HG02938 (cell line): ENCODE measurements at regions not wholly inside any gene's neighbourhood (a gene's known extent, or its start where the extent isn't known, plus 50 kb on each side); places are given as distances from the start of the nearest gene placed in this dataset.
"Not testable (repeated sequence)": the region's sequence is repeated elsewhere in the genome, so short reads cannot be mapped to it uniquely, and the experiment has no call there.

Source experiments
- ATAC-seq: cut with Tn5 transposase; IDR thresholded peaks from one replicate; pipeline ENCODE4 v1.9.1; 2021; ENCODE audit warnings: mild to moderate bottlenecking, moderate library complexity; ENCODE audit not compliant: unreplicated experiment

DNA sequence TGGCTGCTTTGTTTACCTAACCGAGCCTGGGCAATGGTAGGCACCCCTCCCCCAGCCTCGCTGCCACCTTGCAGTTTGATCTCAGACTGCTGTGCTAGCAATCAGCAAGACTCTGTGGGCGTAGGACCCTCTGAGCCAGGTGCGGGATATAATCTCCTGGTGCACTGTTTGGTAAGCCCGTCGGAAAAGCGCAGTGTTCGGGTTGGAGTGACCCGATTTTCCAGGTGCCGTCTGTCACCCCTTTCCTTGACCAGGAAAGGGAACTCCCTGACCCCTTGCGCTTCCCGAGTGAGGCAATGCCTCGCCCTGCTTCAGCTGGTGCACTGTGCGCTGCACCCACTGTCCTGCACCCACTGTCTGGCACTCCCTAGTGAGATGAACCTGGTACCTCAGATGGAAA, 482.2 kb upstream of the SMC2 start:
- not testable (repeated sequence) for ATAC-seq

DNA sequence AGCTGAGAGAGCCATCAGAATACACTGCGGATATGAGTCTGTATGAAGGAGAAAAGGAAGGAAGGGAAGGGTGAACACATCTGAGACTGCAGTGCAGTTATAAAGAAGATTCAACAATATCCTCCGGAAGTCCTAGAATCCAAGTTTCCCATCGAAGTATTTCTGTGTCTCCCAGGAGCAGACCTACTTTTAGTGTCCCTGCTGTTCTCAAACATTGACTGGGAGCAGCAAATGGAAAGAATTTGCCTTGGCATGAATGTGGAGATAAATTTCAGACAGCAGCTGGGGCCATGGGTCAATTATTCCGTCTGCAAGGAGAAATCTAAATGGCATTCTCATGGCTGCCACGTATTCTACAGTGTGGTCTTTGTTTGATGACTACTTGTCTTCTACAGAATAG, 478.1 kb upstream of the SMC2 start:
- ATAC-seq, result no peak

DNA sequence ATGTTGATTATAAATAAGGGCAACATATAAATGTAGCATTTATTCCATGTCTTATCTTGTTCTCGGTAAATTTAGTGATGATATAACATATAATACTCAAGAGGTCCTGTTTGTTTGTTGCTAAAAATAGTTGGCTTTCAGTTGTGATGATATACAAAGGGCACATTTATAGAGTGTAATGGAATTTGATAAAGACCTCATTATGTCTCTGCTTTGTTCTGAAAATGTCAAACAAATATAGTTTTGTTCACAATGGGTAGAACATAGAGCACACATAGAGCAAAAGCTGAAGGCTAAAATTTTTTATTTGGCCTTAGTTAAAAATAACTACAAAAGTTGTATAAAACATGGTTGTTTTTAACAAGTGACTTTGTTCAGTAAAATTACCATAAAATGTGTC, 477.1 kb upstream of the SMC2 start:
- ATAC-seq, result no peak

DNA sequence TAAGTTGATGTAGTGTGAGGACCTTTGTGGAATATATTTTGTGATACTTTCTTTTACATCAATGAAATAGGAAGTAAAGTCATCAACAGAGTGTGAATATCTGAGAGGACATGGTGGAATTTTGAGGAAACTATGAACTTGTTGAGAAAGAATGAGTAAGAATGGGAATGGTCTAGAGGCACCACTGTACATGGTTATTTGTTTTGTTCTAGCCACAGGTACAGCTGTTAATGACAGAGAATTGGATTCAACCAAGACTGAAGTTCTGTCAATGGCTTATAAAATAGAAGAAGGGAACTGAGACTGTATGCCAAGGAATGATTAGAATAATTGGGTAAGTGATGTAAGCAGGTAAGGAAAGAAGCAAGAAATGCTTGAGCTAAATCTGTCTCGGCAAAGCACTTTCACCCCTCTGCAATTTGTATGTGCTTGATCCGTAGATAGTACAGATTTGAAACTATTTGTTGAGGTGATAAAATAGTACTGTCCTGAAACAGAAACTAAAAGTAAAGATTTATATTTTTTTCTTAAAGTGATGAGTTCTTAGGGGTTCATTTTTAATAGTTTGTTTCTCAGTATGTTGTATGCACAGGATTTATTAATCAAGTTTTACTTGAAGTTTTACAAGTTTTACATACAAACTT, 468.8 kb upstream of the SMC2 start:
- no peak for ATAC-seq

DNA sequence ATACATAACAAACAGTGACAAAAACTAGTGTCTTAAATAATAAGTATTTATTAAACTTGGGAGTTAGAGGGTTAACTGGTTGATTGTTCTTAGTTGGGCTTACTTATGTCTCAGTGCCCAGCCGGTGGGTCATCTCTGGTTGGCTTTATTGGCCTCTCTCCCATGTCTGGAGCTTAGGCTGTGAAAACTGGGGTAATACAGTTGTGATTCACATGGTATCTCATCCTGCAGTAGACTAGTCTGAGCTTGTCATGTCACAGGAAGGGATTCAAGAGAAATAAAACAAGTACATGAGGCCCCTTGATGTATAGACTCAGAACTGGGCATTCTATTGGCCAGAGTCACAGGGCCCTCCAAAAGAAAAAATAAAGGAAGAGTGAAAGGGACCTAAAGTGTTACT, 466.4 kb upstream of the SMC2 start:
- ATAC-seq, result no peak

DNA sequence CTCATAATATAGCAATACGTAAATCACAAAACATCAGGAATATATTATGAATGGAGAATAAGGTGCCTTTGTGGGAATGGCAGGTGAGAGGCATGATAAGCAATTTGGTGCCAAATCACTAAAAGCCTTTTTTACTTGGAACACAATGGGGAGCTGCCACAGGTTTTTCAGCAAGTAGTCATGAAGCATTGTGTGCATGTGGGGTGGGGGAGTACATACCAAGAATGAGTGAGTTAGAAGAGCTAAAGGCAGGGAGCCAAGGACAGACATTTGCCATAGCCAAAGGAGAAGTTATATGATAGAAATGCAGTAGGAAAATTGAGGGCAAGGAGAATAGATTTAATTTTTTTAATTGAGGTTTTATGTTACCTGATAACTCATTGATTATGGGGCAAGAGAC, 445.0 kb upstream of the SMC2 start:
- ATAC-seq, result no peak

DNA sequence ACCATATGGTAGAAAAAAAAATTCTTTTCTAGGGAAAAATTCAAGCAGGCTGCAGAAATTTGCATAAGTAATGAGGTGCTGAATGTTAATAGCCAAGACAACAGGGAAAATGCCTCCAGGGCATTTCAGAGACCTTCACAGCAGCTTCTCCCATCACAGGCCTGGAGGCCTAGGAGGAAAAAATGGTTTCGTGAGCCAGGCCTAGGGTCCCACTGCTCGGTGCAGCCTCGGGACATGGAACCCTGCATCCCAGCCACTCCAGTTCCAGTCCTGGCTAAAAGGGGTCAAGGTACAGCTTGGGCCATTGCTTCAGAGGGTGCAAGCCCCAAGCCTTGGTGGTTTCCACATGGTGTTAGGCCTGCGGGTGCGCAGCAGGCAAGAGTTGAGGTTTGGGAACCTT, 436.0 kb upstream of the SMC2 start:
- ATAC-seq, result no peak

DNA sequence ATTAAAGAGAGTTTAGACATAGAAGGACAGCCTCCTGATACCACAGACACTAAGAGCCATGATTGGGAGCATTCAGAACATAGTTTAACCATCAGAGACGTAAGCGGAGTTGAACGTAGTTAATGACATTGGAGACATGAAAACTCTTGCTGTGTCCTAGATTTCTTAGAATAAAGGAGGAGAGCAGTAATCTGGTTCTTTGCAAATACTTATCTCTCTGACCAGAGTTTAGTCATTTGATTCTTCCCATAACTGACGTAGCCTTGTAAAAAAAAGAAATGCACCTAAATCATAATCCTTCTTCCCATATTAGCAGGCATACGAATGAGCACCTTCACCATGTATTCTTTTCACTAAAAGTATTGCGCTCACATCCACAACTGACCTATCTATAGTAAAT, 433.3 kb upstream of the SMC2 start:
- no peak for ATAC-seq

DNA sequence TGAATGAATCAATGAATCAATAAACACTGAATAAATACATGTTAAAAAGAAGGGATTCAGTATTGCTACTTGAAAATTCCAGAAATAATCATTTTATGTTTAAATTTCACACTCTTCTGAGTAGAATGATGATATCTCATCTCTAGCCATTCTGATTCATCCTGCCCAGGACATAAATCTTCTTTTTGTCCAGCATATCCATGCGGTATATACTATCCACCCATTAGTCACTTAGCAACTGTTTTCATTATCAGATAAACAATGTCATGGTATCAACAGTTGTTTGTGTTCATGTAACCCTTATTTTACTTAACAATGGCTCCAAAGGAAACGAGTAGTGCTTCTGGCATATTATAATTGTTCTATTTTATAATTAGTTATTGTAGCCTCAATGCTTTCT, 432.4 kb upstream of the SMC2 start:
- no peak for ATAC-seq

DNA sequence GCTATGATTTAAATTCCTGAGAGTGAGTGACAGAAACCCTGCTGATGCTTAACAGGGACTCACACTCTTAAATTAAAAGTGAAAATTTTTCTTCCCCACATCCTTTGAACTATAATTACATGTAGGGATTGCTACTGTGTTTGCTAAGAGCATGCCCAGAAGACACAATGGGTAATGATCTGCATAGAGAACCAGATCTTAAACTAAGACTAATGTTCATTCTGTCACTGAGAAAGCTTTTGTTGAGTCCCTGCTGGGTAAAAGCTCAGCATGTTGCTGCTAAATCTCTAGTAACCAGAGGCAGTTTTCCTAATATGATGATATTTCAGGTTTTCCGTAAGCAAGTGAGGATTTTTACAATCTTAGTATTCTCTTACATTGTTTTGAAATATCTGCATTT, 424.8 kb upstream of the SMC2 start:
- ATAC-seq, result no peak

DNA sequence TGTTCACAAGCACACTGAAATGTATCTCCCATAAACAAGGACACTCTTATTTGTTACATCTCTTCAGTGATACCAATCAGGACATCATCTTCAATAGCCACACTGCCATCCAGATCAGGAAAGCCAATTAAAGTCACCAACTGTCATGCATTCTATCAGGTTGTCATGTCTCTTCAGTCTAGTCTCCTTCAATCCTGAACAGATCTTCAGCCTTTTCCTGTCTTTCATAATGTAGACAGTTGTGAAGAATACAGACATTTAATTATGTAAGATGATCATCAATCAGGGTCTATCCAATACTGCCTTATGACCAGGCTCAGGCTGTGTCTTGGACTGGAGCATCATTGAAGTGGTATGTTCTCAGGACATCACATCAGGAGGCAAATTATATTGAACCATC, 419.8 kb upstream of the SMC2 start:
- ATAC-seq, result no peak

DNA sequence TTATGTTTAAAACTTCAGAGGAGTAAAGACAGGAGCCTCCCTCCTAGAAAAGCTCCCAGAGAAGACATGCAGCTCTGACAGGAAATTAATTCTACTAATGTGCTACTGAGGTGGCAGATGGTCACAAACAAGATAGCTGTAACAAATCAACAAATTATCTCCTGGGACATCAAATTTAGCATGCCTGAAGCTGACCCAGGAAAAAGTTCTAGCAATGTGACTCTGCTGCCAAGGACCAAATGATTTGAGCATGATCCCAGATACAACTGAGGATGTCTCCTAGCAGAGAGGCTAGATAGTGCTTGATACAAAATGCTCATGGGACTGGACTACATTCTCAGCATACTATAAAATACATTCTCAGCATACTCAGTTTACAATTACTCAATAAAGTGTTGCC, 413.5 kb upstream of the SMC2 start:
- no peak for ATAC-seq

DNA sequence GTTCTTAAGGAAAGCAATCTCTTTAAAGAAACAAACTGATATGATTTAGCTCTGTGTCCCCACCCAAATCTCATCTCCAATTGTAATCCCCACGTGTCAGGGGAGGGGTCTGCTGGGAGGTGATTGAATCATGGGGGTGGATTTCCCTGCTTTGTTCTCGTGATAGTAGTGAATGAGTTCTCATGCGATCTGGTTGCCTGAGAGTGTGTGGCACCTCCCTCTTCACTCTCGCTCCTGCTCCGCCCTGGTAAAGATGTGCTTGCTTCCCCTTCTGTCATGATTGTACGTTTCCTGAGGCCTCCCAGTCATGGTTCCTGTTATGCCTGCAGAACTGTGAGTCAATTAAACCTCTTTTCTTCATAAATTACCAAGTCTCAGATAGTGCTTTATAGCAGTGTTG, 412.7 kb upstream of the SMC2 start:
- no peak for ATAC-seq

DNA sequence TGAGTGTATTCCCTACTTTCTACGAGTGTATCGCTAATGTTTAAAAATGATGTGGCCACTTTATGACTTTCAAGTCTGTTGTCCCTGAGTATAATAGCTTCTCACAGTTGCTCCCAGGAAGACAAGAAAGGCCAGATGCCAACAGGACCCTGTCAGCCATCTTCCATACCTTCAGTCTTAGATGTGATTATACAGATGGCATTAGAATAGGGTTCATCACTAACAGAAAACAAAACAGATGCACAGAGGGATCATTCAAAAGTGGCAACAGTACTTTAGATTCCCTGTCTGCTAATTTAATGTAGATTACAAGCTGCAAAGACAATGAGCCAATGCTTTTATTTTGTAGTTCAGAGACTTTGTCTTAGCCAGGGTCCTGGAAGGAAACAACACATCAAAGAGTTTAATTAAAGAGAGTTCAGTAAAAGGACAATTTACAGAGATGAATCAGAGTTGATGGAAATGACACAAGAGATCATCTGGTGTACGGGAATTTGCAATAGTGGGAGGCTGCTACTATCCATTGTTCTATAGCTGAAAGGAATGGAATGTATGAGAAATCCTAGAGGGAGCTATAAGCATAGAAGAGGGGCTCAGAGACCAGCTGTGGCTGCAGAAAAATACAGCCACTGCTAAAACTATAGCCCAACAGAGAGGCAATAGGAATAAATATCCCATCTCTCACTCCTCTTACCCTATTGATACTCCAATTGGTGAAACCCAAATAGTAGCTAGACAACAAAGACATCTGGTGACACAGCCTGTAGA, 393.7 kb upstream of the SMC2 start:
- no peak for ATAC-seq

DNA sequence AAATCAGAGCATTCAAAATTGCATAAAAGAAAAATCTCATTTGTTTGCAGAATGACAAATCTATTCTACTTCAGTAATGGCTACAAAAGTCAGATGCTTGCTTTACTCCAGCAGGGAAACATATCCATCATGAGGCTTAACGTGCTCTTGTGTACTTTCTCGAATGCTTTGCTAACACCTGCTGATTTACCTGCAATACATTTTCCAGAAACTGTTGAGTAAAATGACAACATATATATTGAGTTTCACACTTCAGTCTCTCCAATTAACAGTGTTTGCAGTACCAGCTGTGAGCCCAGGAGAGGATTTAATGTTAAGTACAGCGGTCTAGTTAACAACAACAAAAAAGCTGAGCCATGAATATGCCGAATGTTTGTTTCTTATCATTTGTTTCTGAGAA, 391.5 kb upstream of the SMC2 start:
- no peak for ATAC-seq

DNA sequence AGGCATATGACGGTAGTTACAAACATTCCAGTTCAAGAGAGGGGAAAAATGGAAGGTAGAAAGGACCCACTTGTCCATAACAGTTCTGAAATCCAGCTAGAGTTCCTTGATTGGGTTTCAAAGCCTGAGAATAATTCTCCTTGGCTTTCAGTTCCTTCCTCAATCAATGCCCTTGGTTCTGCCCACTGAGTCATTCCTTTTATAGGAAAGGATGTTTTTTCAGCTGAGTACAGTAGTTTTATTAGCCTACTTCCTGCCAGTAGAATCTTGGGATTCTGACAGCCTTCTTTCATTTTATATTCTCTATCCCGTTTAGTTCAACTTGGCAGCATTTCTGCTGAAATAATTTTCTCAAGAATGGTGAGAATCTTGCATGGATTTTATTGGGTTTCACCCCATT, 386.9 kb upstream of the SMC2 start:
- no peak for ATAC-seq

DNA sequence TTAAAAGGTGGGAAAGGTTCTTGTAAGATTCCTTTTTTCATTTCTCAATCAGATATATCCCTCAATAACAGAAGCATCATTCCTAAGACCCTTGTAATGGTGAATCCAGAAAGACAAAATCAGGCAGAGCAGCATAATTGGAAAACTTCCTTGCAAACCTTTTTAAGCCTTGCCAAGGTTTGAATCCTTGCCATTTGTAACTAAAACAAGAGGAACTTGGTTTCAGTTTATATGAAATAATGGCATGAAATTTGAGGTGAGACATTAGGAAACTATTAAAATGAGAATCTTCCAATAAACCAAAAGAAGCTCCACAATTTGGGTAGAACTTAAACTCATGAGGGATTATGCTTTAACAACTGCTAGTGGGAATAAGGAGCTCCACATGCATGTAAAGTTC, 384.7 kb upstream of the SMC2 start:
- ATAC-seq, result no peak

DNA sequence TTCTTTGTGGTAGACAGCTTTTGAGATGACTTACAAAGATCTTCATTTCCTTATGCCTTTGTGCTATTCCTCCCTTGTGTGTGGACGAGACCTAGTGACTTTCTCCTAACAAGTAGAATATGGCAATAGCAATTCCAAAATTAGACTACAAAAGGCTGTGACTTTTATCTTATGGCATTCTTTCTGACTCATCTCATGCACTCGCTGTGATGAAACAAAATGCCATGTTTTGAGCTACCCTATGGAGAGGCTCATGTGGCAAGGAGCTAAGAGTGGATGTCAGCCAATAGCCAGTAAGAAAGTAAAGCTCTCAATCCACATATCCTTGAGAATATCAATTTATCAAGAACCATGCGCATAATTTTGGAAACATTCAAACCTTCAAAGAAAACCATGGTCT, 380.5 kb upstream of the SMC2 start:
- no peak for ATAC-seq

DNA sequence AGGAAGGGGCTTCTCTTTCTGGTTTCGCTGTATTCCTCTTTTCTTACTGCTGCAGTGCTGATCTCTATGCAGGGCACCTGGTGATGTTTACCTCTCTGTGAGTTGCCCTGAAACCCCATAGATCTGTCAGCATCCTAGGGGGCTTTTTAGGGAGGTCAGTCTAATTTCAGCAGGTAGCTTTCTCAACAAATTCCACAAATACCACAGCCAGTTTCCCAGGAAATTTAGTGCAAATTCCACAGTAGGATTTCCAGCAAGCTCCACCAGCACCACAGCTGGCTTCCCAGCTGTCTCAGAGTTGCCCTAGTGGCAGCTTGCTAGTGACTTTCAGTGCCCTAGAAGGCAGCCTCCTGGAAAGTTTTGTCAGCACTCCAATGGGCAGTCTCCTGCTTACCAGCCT, 379.1 kb upstream of the SMC2 start:
- no peak for ATAC-seq

DNA sequence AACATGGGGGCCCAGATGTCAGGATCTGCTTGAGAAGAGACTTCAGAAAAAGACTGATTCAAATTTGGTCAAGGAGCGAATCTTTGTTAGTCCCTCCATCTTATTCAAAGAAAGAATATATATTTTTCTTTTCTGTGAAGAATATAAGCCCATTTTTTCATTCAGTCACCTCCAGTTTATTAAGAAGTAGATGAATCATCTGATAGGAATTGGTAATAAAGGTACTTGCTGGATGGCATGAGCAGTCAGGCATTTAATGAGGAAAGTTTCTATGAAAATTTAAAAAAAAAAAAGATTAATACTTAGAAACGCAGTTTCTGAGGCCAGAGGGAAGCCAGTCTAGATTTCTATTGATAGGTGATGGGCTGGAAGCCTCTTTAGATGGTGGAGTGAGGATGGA, 373.1 kb upstream of the SMC2 start:
- ATAC-seq, result no peak

DNA sequence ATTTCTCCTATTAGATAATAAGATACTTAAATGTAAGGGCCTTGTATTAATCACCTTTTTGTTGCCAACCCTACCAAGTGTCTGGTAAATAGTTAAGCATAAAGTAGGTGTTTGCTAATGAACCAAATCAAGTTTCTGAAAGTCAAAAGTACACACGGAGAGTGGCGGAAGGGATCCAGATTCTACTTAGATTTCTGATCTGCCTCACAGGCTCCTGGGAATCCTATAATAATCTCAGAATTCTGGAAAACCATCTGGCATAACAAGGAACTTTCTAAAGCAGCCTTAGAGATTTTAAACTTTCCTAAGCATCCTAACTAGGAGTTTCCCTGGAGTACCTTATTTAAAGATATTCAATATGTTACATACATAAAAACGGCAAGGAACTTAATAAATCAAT, 363.2 kb upstream of the SMC2 start:
- ATAC-seq, result no peak

DNA sequence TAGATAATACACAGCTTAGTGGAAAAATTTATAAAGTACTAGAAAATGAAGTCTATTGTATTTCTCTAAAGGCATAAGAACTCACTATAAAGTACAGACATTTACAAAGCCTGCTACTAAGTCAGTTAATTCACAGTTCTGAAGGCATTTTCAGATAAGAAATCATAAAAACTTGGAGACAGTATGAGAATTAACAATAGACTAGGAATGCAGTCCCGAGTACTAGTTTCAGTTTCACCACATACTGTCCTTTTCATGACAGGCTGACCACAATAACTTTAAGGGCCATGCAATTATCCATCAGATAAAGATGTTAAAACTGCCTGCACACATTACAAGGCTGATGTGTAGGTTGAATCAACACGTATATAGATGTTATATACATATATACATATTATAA, 362.6 kb upstream of the SMC2 start:
- ATAC-seq, result no peak

DNA sequence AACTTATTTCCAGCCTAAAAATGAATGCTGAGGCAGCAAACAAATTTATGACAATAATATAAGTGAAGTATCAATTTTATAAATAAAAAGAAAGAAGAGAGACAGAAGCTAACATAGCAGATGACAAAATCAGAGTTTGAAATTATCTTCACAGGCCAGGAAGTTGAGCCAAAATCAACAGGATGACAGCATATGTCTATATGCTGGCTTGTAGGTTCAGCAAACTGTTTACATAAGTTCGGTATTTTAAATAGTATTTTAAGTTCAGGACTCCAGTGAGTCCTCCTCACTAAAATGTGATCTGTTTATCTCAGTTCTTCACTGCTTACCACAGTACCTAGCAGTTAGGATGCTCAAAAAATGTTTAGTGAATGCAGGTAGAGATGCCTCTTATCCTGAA, 359.6 kb upstream of the SMC2 start:
- no peak for ATAC-seq
